ENCODE measurements at regions not wholly inside any gene's neighbourhood (a gene's known extent, or its start where the extent isn't known, plus 50 kb on each side); places are given as distances from the start of the nearest gene placed in this dataset.
"Not testable (repeated sequence)": the region's sequence is repeated elsewhere in the genome, so short reads cannot be mapped to it uniquely, and the experiment has no call there.

DNA sequence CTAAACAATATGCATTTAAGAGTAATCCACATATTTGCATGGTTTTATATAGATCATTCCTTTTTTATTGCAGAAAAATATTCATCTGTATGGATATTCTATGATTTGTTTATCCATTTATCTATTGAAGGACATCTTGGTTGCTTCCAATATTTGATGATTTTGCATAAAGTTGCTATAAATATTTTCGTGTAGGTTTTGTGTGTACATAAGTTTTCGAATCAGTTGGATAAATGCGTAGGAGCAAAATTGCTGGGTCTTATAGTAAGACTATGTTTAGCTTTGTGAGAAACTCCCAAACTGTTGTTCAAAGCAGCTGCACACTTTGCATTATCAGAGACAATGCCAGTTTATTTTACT, 971.2 kb downstream of the DIPK2A start:
- peaks cover 0 to 3% of the 10 kb centered on the region in 2 donors for H3K9me3 ChIP-seq (ENCODE audit: control insufficient read depth in 2 of 2, insufficient read depth in 1 of 2, low read depth in 1 of 2, low read length in 1 of 2)
- H3K4me1 ChIP-seq (ENCODE audit: control insufficient read depth in 3 of 3, insufficient read depth in 2 of 3, low read depth in 1 of 3, low read length in 2 of 3): no peaks in the 10 kb centered on the region
- WGBS, 3 donors: 83 to 84% (median 84%) methylated on average over 3 of the region's 3 CpGs
- DNase-seq (no peak), FAIRE-seq (no peak)
- no peaks in the 10 kb centered on the region for H3K27me3 ChIP-seq (ENCODE audit: control insufficient read depth in 3 of 3, insufficient read depth in 3 of 3, low read length in 3 of 3)
- no peak overlapping the region for H3K4me3 ChIP-seq (ENCODE audit: low read depth in 1 of 3, low read length in 3 of 3)
- no peak overlapping the region for H3K27ac ChIP-seq (ENCODE audit: low read depth in 1 of 3, low read length in 2 of 3)
- no peaks in the 10 kb centered on the region for H3K36me3 ChIP-seq (ENCODE audit: control insufficient read depth in 3 of 3, insufficient read depth in 2 of 3, low read depth in 1 of 3, low read length in 3 of 3)

DNA sequence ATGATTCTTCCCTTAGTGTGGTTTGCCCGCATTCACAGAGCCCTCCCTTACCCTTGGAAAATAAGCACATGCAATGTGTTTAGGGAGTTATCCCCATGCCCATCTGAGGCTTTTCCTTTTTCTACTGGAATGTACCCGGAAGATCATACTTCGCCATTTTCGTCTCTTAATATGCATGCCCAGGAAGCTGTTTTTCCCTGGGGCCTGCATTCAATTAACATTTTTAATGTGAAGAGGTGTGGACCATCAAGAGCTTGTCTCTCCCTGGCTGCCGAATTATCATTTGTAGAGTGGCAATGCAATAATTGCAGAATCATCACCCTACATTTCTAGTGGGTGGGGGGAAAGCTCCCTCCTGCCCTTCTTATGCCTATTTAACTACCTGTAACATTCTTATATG, 976.3 kb downstream of the DIPK2A start:
- Histone ChIP-seq H3K36me3 (ENCODE audit: control insufficient read depth in 3 of 3, insufficient read depth in 2 of 3, low read depth in 1 of 3, low read length in 3 of 3) (no peaks in the 10 kb centered on the region), H3K27me3 (ENCODE audit: control insufficient read depth in 3 of 3, insufficient read depth in 3 of 3, low read length in 3 of 3) (no peaks in the 10 kb centered on the region), H3K27ac (ENCODE audit: low read depth in 1 of 3, low read length in 2 of 3) (no peak overlapping the region), H3K4me1 (ENCODE audit: control insufficient read depth in 3 of 3, insufficient read depth in 2 of 3, low read depth in 1 of 3, low read length in 2 of 3) (no peaks in the 10 kb centered on the region), H3K9me3 (ENCODE audit: control insufficient read depth in 2 of 2, insufficient read depth in 1 of 2, low read depth in 1 of 2, low read length in 1 of 2) (peaks cover 0 to 3% of the 10 kb centered on the region in 2 donors), H3K4me3 (ENCODE audit: low read depth in 1 of 3, low read length in 3 of 3) (no peak overlapping the region)
- 92 to 93% (median 93%) methylated on average over 5 of the region's 5 CpGs for WGBS, 3 donors
- no peak for DNase-seq
- no peak for FAIRE-seq

GRCh38 chr3:144948711-144949110, 977.1 kb downstream of the DIPK2A start:
- H3K36me3 ChIP-seq (ENCODE audit: control insufficient read depth in 3 of 3, insufficient read depth in 2 of 3, low read depth in 1 of 3, low read length in 3 of 3): no peaks in the 10 kb centered on the region
- WGBS, 3 donors: 29 to 38% (median 37%) methylated on average over 2 of the region's 2 CpGs
- H3K27ac ChIP-seq (ENCODE audit: low read depth in 1 of 3, low read length in 2 of 3): no peak overlapping the region
- peaks cover 0 to 3% of the 10 kb centered on the region in 2 donors for H3K9me3 ChIP-seq (ENCODE audit: control insufficient read depth in 2 of 2, insufficient read depth in 1 of 2, low read depth in 1 of 2, low read length in 1 of 2)
- FAIRE-seq: no peak
- no peaks in the 10 kb centered on the region for H3K27me3 ChIP-seq (ENCODE audit: control insufficient read depth in 3 of 3, insufficient read depth in 3 of 3, low read length in 3 of 3)
- DNase-seq: no peak
- H3K4me3 ChIP-seq (ENCODE audit: low read depth in 1 of 3, low read length in 3 of 3): no peak overlapping the region
- no peaks in the 10 kb centered on the region for H3K4me1 ChIP-seq (ENCODE audit: control insufficient read depth in 3 of 3, insufficient read depth in 2 of 3, low read depth in 1 of 3, low read length in 2 of 3)

- Histone ChIP-seq H3K27ac (ENCODE audit: low read depth in 1 of 3, low read length in 2 of 3) (no peak overlapping the region), H3K36me3 (ENCODE audit: control insufficient read depth in 3 of 3, insufficient read depth in 2 of 3, low read depth in 1 of 3, low read length in 3 of 3) (no peaks in the 10 kb centered on the region), H3K9me3 (ENCODE audit: control insufficient read depth in 2 of 2, insufficient read depth in 1 of 2, low read depth in 1 of 2, low read length in 1 of 2) (no peaks in the 10 kb centered on the region), H3K4me3 (ENCODE audit: low read depth in 1 of 3, low read length in 3 of 3) (no peak overlapping the region), H3K4me1 (ENCODE audit: control insufficient read depth in 3 of 3, insufficient read depth in 2 of 3, low read depth in 1 of 3, low read length in 2 of 3) (no peaks in the 10 kb centered on the region), H3K27me3 (ENCODE audit: control insufficient read depth in 3 of 3, insufficient read depth in 3 of 3, low read length in 3 of 3) (no peaks in the 10 kb centered on the region)
- DNase-seq: no peak
- 82 to 92% (median 89%) methylated on average over 1 of the region's 1 CpG for WGBS, 3 donors
- no peak for FAIRE-seq
Observed at GRCh38 chr3:144953959-144954358, 982.3 kb downstream of the DIPK2A start.

GRCh38 chr3:144957398-144958101, 985.9 kb downstream of the DIPK2A start:
- H3K4me1 ChIP-seq (ENCODE audit: control insufficient read depth in 3 of 3, insufficient read depth in 2 of 3, low read depth in 1 of 3, low read length in 2 of 3): no peaks in the 10 kb centered on the region
- H3K27me3 ChIP-seq (ENCODE audit: control insufficient read depth in 3 of 3, insufficient read depth in 3 of 3, low read length in 3 of 3): no peaks in the 10 kb centered on the region
- WGBS, 3 donors: 58 to 75% (median 65%) methylated on average over 4 of the region's 4 CpGs
- no peak for FAIRE-seq
- H3K4me3 ChIP-seq (ENCODE audit: low read depth in 1 of 3, low read length in 3 of 3): no peak overlapping the region
- no peak for DNase-seq
- no peaks in the 10 kb centered on the region for H3K36me3 ChIP-seq (ENCODE audit: control insufficient read depth in 3 of 3, insufficient read depth in 2 of 3, low read depth in 1 of 3, low read length in 3 of 3)
- H3K9me3 ChIP-seq (ENCODE audit: control insufficient read depth in 2 of 2, insufficient read depth in 1 of 2, low read depth in 1 of 2, low read length in 1 of 2): no peaks in the 10 kb centered on the region
- no peak overlapping the region for H3K27ac ChIP-seq (ENCODE audit: low read depth in 1 of 3, low read length in 2 of 3)

GRCh38 chr3:144963810-144964209, 992.2 kb downstream of the DIPK2A start:
- Histone ChIP-seq H3K36me3 (ENCODE audit: control insufficient read depth in 3 of 3, insufficient read depth in 2 of 3, low read depth in 1 of 3, low read length in 3 of 3) (no peaks in the 10 kb centered on the region), H3K27me3 (ENCODE audit: control insufficient read depth in 3 of 3, insufficient read depth in 3 of 3, low read length in 3 of 3) (no peaks in the 10 kb centered on the region), H3K4me1 (ENCODE audit: control insufficient read depth in 3 of 3, insufficient read depth in 2 of 3, low read depth in 1 of 3, low read length in 2 of 3) (no peaks in the 10 kb centered on the region), H3K9me3 (ENCODE audit: control insufficient read depth in 2 of 2, insufficient read depth in 1 of 2, low read depth in 1 of 2, low read length in 1 of 2) (no peaks in the 10 kb centered on the region), H3K27ac (ENCODE audit: low read depth in 1 of 3, low read length in 2 of 3) (no peak overlapping the region), H3K4me3 (ENCODE audit: low read depth in 1 of 3, low read length in 3 of 3) (no peak overlapping the region)
- no peak for DNase-seq
- FAIRE-seq: no peak

- Histone ChIP-seq H3K36me3 (ENCODE audit: control insufficient read depth in 3 of 3, insufficient read depth in 2 of 3, low read depth in 1 of 3, low read length in 3 of 3) (no peaks in the 10 kb centered on the region), H3K4me1 (ENCODE audit: control insufficient read depth in 3 of 3, insufficient read depth in 2 of 3, low read depth in 1 of 3, low read length in 2 of 3) (no peaks in the 10 kb centered on the region), H3K27me3 (ENCODE audit: control insufficient read depth in 3 of 3, insufficient read depth in 3 of 3, low read length in 3 of 3) (no peaks in the 10 kb centered on the region), H3K9me3 (ENCODE audit: control insufficient read depth in 2 of 2, insufficient read depth in 1 of 2, low read depth in 1 of 2, low read length in 1 of 2) (no peaks in the 10 kb centered on the region), H3K27ac (ENCODE audit: low read depth in 1 of 3, low read length in 2 of 3) (no peak overlapping the region), H3K4me3 (ENCODE audit: low read depth in 1 of 3, low read length in 3 of 3) (no peak overlapping the region)
- DNase-seq: no peak
- WGBS, 3 donors: 48 to 80% (median 63%) methylated on average over 2 of the region's 2 CpGs
- FAIRE-seq: no peak
Observed at GRCh38 chr3:144966560-144966959, 994.9 kb downstream of the DIPK2A start.

DNA sequence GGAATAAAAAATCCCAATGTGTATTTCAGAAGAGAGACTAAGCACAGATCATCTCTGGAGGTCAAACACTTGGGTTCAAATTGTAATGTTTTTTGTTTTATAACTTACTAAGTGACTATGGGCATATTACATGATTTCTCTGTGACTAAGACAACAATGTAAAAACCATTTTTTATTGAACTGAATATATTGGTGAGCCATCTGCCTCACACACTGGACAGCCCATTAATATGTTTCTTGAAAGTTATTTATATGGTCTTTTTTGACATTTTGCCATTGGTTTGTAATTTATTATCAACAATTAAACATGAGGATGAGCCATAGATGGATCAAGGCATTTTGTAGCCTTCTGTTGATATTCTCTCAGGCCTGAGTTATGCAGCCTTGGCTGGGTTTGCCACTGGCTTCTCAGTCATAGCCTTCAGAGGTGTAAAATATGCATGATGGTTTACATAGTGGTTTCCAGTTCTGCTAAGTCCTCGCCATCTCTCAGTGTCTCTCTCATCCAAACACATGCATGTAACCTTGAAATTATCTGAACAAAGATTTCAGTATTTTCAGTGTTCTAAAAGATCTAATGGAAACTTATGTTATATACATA, 997.2 kb downstream of the DIPK2A start:
- 64 to 73% (median 73%) methylated on average over 1 of the region's 1 CpG for WGBS, 3 donors
- DNase-seq: no peak
- Histone ChIP-seq H3K4me1 (ENCODE audit: control insufficient read depth in 3 of 3, insufficient read depth in 2 of 3, low read depth in 1 of 3, low read length in 2 of 3) (no peaks in the 10 kb centered on the region), H3K9me3 (ENCODE audit: control insufficient read depth in 2 of 2, insufficient read depth in 1 of 2, low read depth in 1 of 2, low read length in 1 of 2) (no peaks in the 10 kb centered on the region), H3K27ac (ENCODE audit: low read depth in 1 of 3, low read length in 2 of 3) (no peak overlapping the region), H3K36me3 (ENCODE audit: control insufficient read depth in 3 of 3, insufficient read depth in 2 of 3, low read depth in 1 of 3, low read length in 3 of 3) (no peaks in the 10 kb centered on the region), H3K27me3 (ENCODE audit: control insufficient read depth in 3 of 3, insufficient read depth in 3 of 3, low read length in 3 of 3) (no peaks in the 10 kb centered on the region), H3K4me3 (ENCODE audit: low read depth in 1 of 3, low read length in 3 of 3) (no peak overlapping the region)
- FAIRE-seq: no peak

- H3K27me3 ChIP-seq (ENCODE audit: control insufficient read depth in 3 of 3, insufficient read depth in 3 of 3, low read length in 3 of 3); DNase-seq; H3K36me3 ChIP-seq (ENCODE audit: control insufficient read depth in 3 of 3, insufficient read depth in 2 of 3, low read depth in 1 of 3, low read length in 3 of 3); H3K27ac ChIP-seq (ENCODE audit: low read depth in 1 of 3, low read length in 2 of 3); H3K9me3 ChIP-seq (ENCODE audit: control insufficient read depth in 2 of 2, insufficient read depth in 1 of 2, low read depth in 1 of 2, low read length in 1 of 2); FAIRE-seq; H3K4me3 ChIP-seq (ENCODE audit: low read depth in 1 of 3, low read length in 3 of 3); H3K4me1 ChIP-seq (ENCODE audit: control insufficient read depth in 3 of 3, insufficient read depth in 2 of 3, low read depth in 1 of 3, low read length in 2 of 3): not testable (repeated sequence)
- 85 to 91% (median 87%) methylated on average over 7 of the region's 7 CpGs for WGBS, 3 donors
Observed at GRCh38 chr3:144984481-144984880, 1012.9 kb downstream of the DIPK2A start.

All from small intestine (tissue), 7 donors.